C4-2B (cell line): ENCODE measurements at regions not wholly inside any gene's neighbourhood (a gene's known extent, or its start where the extent isn't known, plus 50 kb on each side); places are given as distances from the start of the nearest gene placed in this dataset.

Experiments used
- CTCF ChIP-seq: fragments of 450-650 bp; conservative IDR thresholded peaks from 2 replicates; pipeline ENCODE4 v1.5.1; 2017; ENCODE audit warnings: mild to moderate bottlenecking
- ZFX ChIP-seq: fragments of 450-650 bp; IDR thresholded peaks from 2 replicates; pipeline ENCODE4 v1.6.1; 2017

- TF ChIP-seq CTCF (no peak), ZFX (no peak)
These were observed 339.0 kb downstream of the SNAPC1 start for GRCh38 chr14:62101189-62101588.
